Stimulated activated CD4-positive, alpha-beta T cell treated with anti-CD3 and anti-CD28 coated beads, Interleukin-15, amount 100 ng/mL, for 48 hours (primary cell): ENCODE measurements at regions not wholly inside any gene's neighbourhood (a gene's known extent, or its start where the extent isn't known, plus 50 kb on each side); places are given as distances from the start of the nearest gene placed in this dataset.

Experiments
- DNase-seq, 2 donors: peaks; one replicate each; pipeline ENCODE4 v3.0.0-alpha.2; 2020; ENCODE audit warnings: low read depth in 2 of 2

- DNase-seq: no peak
Observed at GRCh38 chr6:43950051-43950605, 177.1 kb downstream of the MRPL14 start.

GRCh38 chr6:43949551-43949991 is 177.7 kb downstream of the MRPL14 start:
- no peak for DNase-seq

- no peak for DNase-seq
Observed at GRCh38 chr6:43948527-43949485, 178.4 kb downstream of the MRPL14 start.

- DNase-seq: no peak
Observed at GRCh38 chr6:43947860-43948259, 177.8 kb downstream of the VEGFA start.

GRCh38 chr6:43946641-43947363 is 176.8 kb downstream of the VEGFA start:
- DNase-seq: no peak

- DNase-seq: no peak
Observed at GRCh38 chr6:43945768-43946080, 175.7 kb downstream of the VEGFA start.

GRCh38 chr6:43944908-43945767 is 175.1 kb downstream of the VEGFA start:
- no peak for DNase-seq

GRCh38 chr6:43943781-43944250 is 173.8 kb downstream of the VEGFA start:
- no peak for DNase-seq

GRCh38 chr6:43943099-43943766 is 173.2 kb downstream of the VEGFA start:
- DNase-seq: no peak

- no peak for DNase-seq
Observed at GRCh38 chr6:43942616-43943015, 172.6 kb downstream of the VEGFA start.

GRCh38 chr6:43942011-43942442 is 172.0 kb downstream of the VEGFA start:
- DNase-seq: no peak

- DNase-seq: no peak
Observed at GRCh38 chr6:43941174-43941573, 171.2 kb downstream of the VEGFA start.

- DNase-seq: no peak
Observed at GRCh38 chr6:43940393-43941087, 170.5 kb downstream of the VEGFA start.

- DNase-seq: no peak
Observed at GRCh38 chr6:43940071-43940392, 170.0 kb downstream of the VEGFA start.

GRCh38 chr6:43939281-43940070 is 169.5 kb downstream of the VEGFA start:
- DNase-seq: no peak

- no peak for DNase-seq
Observed at GRCh38 chr6:43938178-43939105, 168.4 kb downstream of the VEGFA start.

GRCh38 chr6:43937236-43938177 is 167.5 kb downstream of the VEGFA start:
- DNase-seq: no peak
